ENCODE measurements at regions not wholly inside any gene's neighbourhood (a gene's known extent, or its start where the extent isn't known, plus 50 kb on each side); places are given as distances from the start of the nearest gene placed in this dataset.

DNA sequence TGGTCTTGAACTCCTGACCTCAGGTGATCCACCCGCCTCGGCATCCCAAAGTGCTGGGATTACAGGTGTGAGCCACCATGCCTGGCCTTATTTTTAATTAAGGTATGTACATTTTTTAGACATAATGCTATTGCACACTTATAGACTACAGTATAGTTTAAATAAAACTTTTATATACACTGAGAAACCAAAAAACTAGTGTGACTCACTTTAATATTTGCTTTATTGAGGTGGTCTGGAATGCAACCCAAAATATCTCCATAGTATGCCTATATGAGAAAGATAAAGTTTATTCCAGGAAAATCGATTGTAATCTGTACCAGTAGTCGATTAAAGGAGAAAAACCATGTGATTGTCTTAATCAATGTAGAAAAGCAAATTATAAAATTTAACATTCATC is 85.5 kb upstream of the ERRFI1 start:
- TF ChIP-seq EP300 (IDR thresholded peaks at IDR 0.05) (no peak), POLR2AphosphoS5 (IDR thresholded peaks at IDR 0.05) (no peak), POLR2A (IDR thresholded peaks at IDR 0.05) (no peak)
- TF ChIP-seq, protein P1, sequence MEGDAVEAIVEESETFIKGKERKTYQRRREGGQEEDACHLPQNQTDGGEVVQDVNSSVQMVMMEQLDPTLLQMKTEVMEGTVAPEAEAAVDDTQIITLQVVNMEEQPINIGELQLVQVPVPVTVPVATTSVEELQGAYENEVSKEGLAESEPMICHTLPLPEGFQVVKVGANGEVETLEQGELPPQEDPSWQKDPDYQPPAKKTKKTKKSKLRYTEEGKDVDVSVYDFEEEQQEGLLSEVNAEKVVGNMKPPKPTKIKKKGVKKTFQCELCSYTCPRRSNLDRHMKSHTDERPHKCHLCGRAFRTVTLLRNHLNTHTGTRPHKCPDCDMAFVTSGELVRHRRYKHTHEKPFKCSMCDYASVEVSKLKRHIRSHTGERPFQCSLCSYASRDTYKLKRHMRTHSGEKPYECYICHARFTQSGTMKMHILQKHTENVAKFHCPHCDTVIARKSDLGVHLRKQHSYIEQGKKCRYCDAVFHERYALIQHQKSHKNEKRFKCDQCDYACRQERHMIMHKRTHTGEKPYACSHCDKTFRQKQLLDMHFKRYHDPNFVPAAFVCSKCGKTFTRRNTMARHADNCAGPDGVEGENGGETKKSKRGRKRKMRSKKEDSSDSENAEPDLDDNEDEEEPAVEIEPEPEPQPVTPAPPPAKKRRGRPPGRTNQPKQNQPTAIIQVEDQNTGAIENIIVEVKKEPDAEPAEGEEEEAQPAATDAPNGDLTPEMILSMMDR (IDR thresholded peaks at IDR 0.05): no peak
- Histone ChIP-seq H3K9me3 (peaks cover 0 to 6% (median 0%) of the 10 kb centered on the region in 3 donors), H3K4me1 (peaks cover 4 to 36% (median 14%) of the 10 kb centered on the region in 3 donors), H3K27me3 (no peaks in the 10 kb centered on the region), H3K36me3 (no peaks in the 10 kb centered on the region), H3K27ac (no peak overlapping the region), H3K4me3 (no peak overlapping the region)
- no peak for ATAC-seq
- WGBS, 2 donors (ENCODE audit: low coverage in 1 of 2): 83 to 94% methylated on average over 4 of the region's 4 CpGs

DNA sequence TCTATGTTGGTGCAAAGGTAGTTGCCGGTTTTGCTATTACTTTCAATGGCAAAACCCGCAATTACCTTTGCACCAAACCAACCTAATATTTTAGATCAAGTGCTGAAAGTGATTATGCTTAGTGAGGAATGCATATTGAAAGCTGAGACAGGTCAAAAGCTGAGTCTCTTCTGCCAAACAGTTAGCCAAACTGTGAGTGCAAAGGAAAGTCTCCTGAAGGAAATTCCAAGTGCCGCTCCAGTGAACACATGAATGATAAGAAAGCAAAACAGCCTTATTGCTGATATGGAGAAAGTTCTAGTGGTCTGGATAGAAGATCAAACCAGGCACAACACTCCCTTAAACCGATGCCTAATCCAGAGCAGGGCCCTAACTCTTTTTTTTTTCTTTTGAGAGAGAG is 83.1 kb upstream of the ERRFI1 start:
- Histone ChIP-seq H3K27ac (no peak overlapping the region), H3K4me3 (no peak overlapping the region), H3K27me3 (no peaks in the 10 kb centered on the region), H3K36me3 (no peaks in the 10 kb centered on the region), H3K4me1 (peaks cover 0 to 16% (median 0%) of the 10 kb centered on the region in 3 donors), H3K9me3 (peaks cover 0 to 6% (median 0%) of the 10 kb centered on the region in 3 donors)
- 95 to 98% methylated on average over 4 of the region's 4 CpGs for WGBS, 2 donors (ENCODE audit: low coverage in 1 of 2)
- TF ChIP-seq POLR2A (IDR thresholded peaks at IDR 0.05): no peak
- ATAC-seq: no peak

DNA sequence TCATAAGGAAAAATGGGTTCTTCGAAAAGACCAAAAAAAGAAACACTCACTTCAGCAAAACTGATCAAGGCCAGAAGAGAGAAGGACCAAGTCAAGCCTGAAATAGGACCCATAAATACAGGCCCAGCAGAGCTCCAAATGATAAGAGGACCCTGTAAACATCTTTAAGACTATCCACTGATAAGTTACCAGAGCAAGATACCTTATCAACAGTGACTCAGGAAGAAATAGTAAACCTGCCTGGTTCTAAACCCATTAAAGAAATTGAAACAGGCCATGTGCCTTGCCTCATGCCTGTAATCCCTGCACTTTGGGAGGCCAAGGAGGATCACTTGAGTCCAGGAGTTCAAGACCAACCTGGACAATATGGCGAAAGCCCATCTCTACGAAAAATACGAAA is 81.8 kb upstream of the ERRFI1 start:
- peaks cover 0 to 6% (median 0%) of the 10 kb centered on the region in 3 donors for H3K9me3 ChIP-seq
- H3K27me3 ChIP-seq: no peaks in the 10 kb centered on the region
- H3K36me3 ChIP-seq: no peaks in the 10 kb centered on the region
- TF ChIP-seq POLR2AphosphoS5 (IDR thresholded peaks at IDR 0.05) (no peak), POLR2A (IDR thresholded peaks at IDR 0.05) (no peak), EP300 (IDR thresholded peaks at IDR 0.05) (no peak)
- TF ChIP-seq, protein P1 (IDR thresholded peaks at IDR 0.05): no peak
- no peak for ATAC-seq
- H3K4me1 ChIP-seq: peaks cover 0 to 2% (median 0%) of the 10 kb centered on the region in 3 donors
- WGBS, 2 donors (ENCODE audit: low coverage in 1 of 2): 93 to 100% methylated on average over 2 to 4 of the region's 4 CpGs
- H3K4me3 ChIP-seq: no peak overlapping the region
- no peak overlapping the region for H3K27ac ChIP-seq

DNA sequence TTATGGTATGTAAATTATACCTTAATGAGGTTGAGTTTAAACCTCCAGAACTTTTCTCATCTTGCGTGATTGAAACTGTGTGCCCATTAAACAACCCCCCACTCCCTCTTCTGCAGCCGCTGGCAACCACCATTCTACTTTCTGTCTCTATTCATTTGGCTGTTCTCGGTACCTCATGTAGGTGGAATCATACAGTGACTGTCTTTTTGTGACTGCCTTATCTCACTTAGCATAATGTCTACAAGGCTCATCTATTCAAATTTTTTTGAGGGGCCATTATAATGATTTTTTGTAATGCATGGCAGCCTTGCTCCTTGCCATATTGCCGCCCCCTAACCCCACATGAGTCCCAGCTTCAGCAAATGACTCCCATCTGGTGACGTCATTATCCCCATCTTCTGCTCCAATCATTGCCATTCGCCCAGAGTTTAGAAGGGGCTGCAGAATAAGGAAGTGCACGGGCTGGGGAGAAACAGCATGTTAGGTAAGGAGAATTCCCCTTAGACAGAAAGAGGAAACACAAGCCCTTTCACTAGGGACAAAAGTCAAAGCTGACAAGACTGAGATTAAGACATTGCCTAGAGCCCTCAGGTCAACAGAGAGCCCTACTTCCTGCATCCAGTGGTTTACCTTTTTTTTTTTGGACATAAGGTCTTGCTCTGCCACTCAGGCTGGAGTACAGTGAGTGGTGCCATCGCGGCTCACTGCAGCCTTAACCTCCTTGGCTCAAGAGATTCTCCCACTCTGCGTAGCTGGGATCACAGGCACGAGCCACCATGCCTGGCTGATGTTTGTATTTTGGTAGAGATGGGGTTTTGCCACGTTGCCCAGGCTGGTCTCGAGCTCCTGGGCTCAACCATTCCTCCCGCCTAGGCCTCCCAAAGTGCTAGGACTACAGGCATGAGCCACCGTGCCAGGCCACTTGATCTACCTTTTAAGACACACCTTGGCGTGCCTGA is 78.4 kb upstream of the ERRFI1 start:
- Histone ChIP-seq H3K27me3 (no peaks in the 10 kb centered on the region), H3K4me1 (no peaks in the 10 kb centered on the region), H3K4me3 (no peak overlapping the region), H3K27ac (no peak overlapping the region), H3K9me3 (no peaks in the 10 kb centered on the region), H3K36me3 (no peaks in the 10 kb centered on the region)
- no peak for ATAC-seq
- 72 to 83% methylated on average over 6 to 8 of the region's 16 CpGs for WGBS, 2 donors (ENCODE audit: low coverage in 1 of 2)
- TF ChIP-seq POLR2AphosphoS5 (IDR thresholded peaks at IDR 0.05): no peak
- no peak for TF ChIP-seq EP300 (IDR thresholded peaks at IDR 0.05)
- TF ChIP-seq, protein P1 (IDR thresholded peaks at IDR 0.05): no peak
- TF ChIP-seq POLR2A (IDR thresholded peaks at IDR 0.05): no peak

DNA sequence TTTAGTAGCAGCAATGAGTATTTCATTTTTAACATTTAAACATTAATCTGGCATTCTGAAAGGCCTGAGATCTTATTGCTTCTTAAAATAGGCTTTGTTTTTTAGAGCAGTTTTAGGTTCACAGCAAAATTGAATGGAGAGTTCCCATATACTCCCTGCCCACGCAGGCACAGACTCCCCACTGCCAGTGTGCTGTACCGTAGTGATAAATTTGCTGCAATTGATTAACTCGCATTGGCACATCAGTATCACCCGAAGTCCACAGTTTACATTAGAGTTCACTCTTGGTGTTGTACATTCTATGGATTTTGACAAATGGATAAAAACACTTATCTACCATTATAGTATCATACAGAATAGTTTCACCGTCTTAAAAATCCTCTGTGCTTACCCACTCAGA is 71.8 kb upstream of the ERRFI1 start:
- TF ChIP-seq POLR2A (IDR thresholded peaks at IDR 0.05) (no peak), EP300 (IDR thresholded peaks at IDR 0.05) (no peak)
- Histone ChIP-seq H3K36me3 (no peaks in the 10 kb centered on the region), H3K4me3 (no peak overlapping the region), H3K4me1 (peaks cover 5 to 39% (median 14%) of the 10 kb centered on the region in 3 donors), H3K27ac (peak overlapping the region; percentile 74 to 84 (median 78)), H3K9me3 (no peaks in the 10 kb centered on the region), H3K27me3 (no peaks in the 10 kb centered on the region)
- ATAC-seq: no peak
- 28 to 34% methylated on average over 3 to 5 of the region's 5 CpGs for WGBS, 2 donors (ENCODE audit: low coverage in 1 of 2)
